Transverse colon (tissue), 4 donors: ENCODE measurements at regions not wholly inside any gene's neighbourhood (a gene's known extent, or its start where the extent isn't known, plus 50 kb on each side); places are given as distances from the start of the nearest gene placed in this dataset.

Experiments
- DNase-seq: peaks from one replicate; pipeline ENCODE4 v3.0.0-alpha.2; 2019
- H3K27ac ChIP-seq, 4 donors: fragments of 200-600 bp; sonication (generic); 2 replicates each; pipeline ENCODE4 v1.5.1; 2016 to 2018; ENCODE audit warnings: inconsistent platforms in 4 of 4
- H3K27me3 ChIP-seq: fragments of 200-600 bp; sonication (generic); 2 replicates; pipeline ENCODE4 v1.5.1; 2017; ENCODE audit warnings: inconsistent platforms
- H3K36me3 ChIP-seq, 4 donors: fragments of 200-600 bp; sonication (generic); 2 replicates each; pipeline ENCODE4 v1.5.1; 2017 to 2019; ENCODE audit warnings: inconsistent platforms in 4 of 4
- H3K4me1 ChIP-seq, 4 donors: fragments of 200-600 bp; sonication (generic); 2 replicates each; pipeline ENCODE4 v1.5.1; 2017 to 2020; ENCODE audit warnings: inconsistent platforms in 4 of 4
- H3K4me3 ChIP-seq, 4 donors: fragments of 200-600 bp; sonication (generic); 1 replicate in 1 of 4; 2 replicates in 3 of 4; pipeline versions ENCODE4 v1.5.1 to v1.6.1; 2017 to 2019; ENCODE audit warnings: inconsistent platforms in 4 of 4
- H3K9me3 ChIP-seq, 2 donors: fragments of 200-600 bp; sonication (generic); 2 replicates each; pipeline ENCODE4 v1.5.1; 2017 to 2019; ENCODE audit warnings: inconsistent platforms in 2 of 2
- CTCF ChIP-seq, 5 experiments: fragments of 200-600 bp in 3 of 5; fragments of 450-650 bp in 2 of 5; sonication (generic) in 3 of 5; IDR thresholded peaks; 1 replicate in 2 of 5; 2 replicates in 3 of 5; pipeline ENCODE4 v1.5.1; 2016 to 2017; ENCODE audit warnings: antibody characterized with exemption in 5 of 5, inconsistent platforms in 3 of 5, mild to moderate bottlenecking in 2 of 5, moderate library complexity in 1 of 5
- EP300 ChIP-seq: sonication (generic); formaldehyde crosslinking; IDR thresholded peaks from one replicate; pipeline ENCODE4 v1.6.1; 2017; ENCODE audit warnings: antibody characterized with exemption, low read depth
- POLR2A ChIP-seq: fragments of 450-650 bp; IDR thresholded peaks from one replicate; pipeline ENCODE4 v1.6.1; 2016; ENCODE audit warnings: antibody characterized with exemption, mild to moderate bottlenecking, moderate library complexity
- POLR2AphosphoS5 ChIP-seq, 3 donors: sonication (generic); formaldehyde crosslinking; IDR thresholded peaks; one replicate each; pipeline ENCODE4 v1.6.1; 2016; ENCODE audit warnings: antibody characterized with exemption in 3 of 3
- WGBS, 2 donors: methylation state at CpG; one replicate each; pipeline ENCODE4 v1.1.5; 2018; ENCODE audit warnings: low coverage in 1 of 2; 5-methylcytosine and 5-hydroxymethylcytosine counted together
- in situ Hi-C, 4 donors: fragments of 200-750 bp; cut with MboI; loops; one replicate each; pipeline versions ENCODE4 v1.15.0 to v1.15.1; 2017; ENCODE audit warnings: low sequenced_read_pairs in 3 of 4, low pct_ligation_motif_present in 1 of 4, low pct_unique_long_range_greater_than_20kb in 1 of 4
- intact Hi-C: fragments of 100-400 bp; cut with DNase I; formaldehyde crosslinking; loops from one replicate; pipeline ENCODE4 v1.15.1; 2023; ENCODE audit warnings: low total_unique reads

GRCh38 chr12:19627719-19628118 is 188.4 kb downstream of the AEBP2 start:
- Histone ChIP-seq H3K9me3 (no peaks in the 10 kb centered on the region), H3K4me3 (no peak overlapping the region), H3K27ac (no peak overlapping the region), H3K4me1 (no peaks in the 10 kb centered on the region), H3K27me3 (no peaks in the 10 kb centered on the region), H3K36me3 (no peaks in the 10 kb centered on the region)
- 42 to 73% methylated on average over 2 of the region's 2 CpGs for WGBS, 2 donors
- in situ Hi-C loops: no loop called here
- DNase-seq: no peak
- intact Hi-C loops: no loop called here
- TF ChIP-seq POLR2AphosphoS5 (IDR thresholded peaks at IDR 0.05) (no peak), EP300 (no peak), POLR2A (no peak), CTCF (IDR thresholded peaks at IDR 0.05) (no peak)

- no peaks in the 10 kb centered on the region for H3K4me1 ChIP-seq
- 85% methylated on average over 1 of the region's 1 CpG; no CpG with 5 or more reads in 1 of the 2 donors for whole genome bisulfite sequencing, 2 donors
- no peak for DNase-seq
- intact Hi-C loops: no loop called here
- no peak overlapping the region for H3K4me3 ChIP-seq
- no peaks in the 10 kb centered on the region for H3K27me3 ChIP-seq
- in situ Hi-C loops: no loop called here
- no peaks in the 10 kb centered on the region for H3K36me3 ChIP-seq
- no peaks in the 10 kb centered on the region for H3K9me3 ChIP-seq
- TF ChIP-seq POLR2A (no peak), EP300 (no peak), CTCF (IDR thresholded peaks at IDR 0.05) (no peak), POLR2AphosphoS5 (IDR thresholded peaks at IDR 0.05) (no peak)
- no peak overlapping the region for H3K27ac ChIP-seq
Measured at GRCh38 chr12:19630536-19630935, 191.2 kb downstream of the AEBP2 start.

GRCh38 chr12:19633194-19633593 is 193.9 kb downstream of the AEBP2 start:
- H3K4me1 ChIP-seq: no peaks in the 10 kb centered on the region
- intact Hi-C loops (no loop called here), in situ Hi-C loops (no loop called here)
- H3K27ac ChIP-seq: no peak overlapping the region
- TF ChIP-seq CTCF (IDR thresholded peaks at IDR 0.05) (no peak), POLR2A (no peak), POLR2AphosphoS5 (IDR thresholded peaks at IDR 0.05) (no peak), EP300 (no peak)
- H3K4me3 ChIP-seq: no peak overlapping the region
- WGBS, 2 donors: 85 to 94% methylated on average over 2 of the region's 2 CpGs
- no peaks in the 10 kb centered on the region for H3K27me3 ChIP-seq
- no peak for DNase-seq
- no peaks in the 10 kb centered on the region for H3K36me3 ChIP-seq
- H3K9me3 ChIP-seq: no peaks in the 10 kb centered on the region

- Histone ChIP-seq H3K27ac (no peak overlapping the region), H3K4me1 (no peaks in the 10 kb centered on the region), H3K9me3 (no peaks in the 10 kb centered on the region), H3K4me3 (no peak overlapping the region), H3K36me3 (no peaks in the 10 kb centered on the region), H3K27me3 (no peaks in the 10 kb centered on the region)
- 90 to 92% methylated on average over 2 of the region's 2 CpGs for WGBS, 2 donors
- intact Hi-C loops (no loop called here), in situ Hi-C loops (no loop called here)
- no peak for DNase-seq
- TF ChIP-seq EP300 (no peak), POLR2AphosphoS5 (IDR thresholded peaks at IDR 0.05) (no peak), CTCF (IDR thresholded peaks at IDR 0.05) (no peak), POLR2A (no peak)
Measured at GRCh38 chr12:19633641-19634040, 194.3 kb downstream of the AEBP2 start.
